Heart left ventricle (tissue), 13 donors: ENCODE measurements at regions not wholly inside any gene's neighbourhood (a gene's known extent, or its start where the extent isn't known, plus 50 kb on each side); places are given as distances from the start of the nearest gene placed in this dataset.

Source experiments
- POLR2A ChIP-seq, 2 donors: fragments of 450-650 bp; IDR thresholded peaks; one replicate each; pipeline ENCODE4 v1.6.1; 2017; ENCODE audit warnings: antibody characterized with exemption in 2 of 2, mild to moderate bottlenecking in 2 of 2, moderate library complexity in 2 of 2
- TF ChIP-seq, protein P1 (sequence below), 12 donors: fragments of 200-600 bp; sonication (generic) in 4 of 12; IDR thresholded peaks; one replicate each; pipeline versions ENCODE4 v1.5.0 to v1.8.0; 2018 to 2022; ENCODE audit warnings: antibody characterized with exemption in 12 of 12, mild to moderate bottlenecking in 5 of 12
- donor health status: ischemic (EF 13 %, LVEDD 7.1; RV severe dilation, severe dysfunction).
- donor health status: DM: no; HTN: yes; CAD: no.
- donor health status: DM: no; HTN: no; CAD: no.
- donor health status: ischemic (EF 25% LVEDD 6.9; RV normal size, moderate dysfunction).
- donor health status: ischemic (EF 25% LVEDD 5.7; RV mildly dilated, moderate dysfunction).
- donor health status: ischemic (EF 35%, LVEDD 5.7; RV mildly dilated, moderate dysfunction).
- donor health status: nonischemic (EF 11% LVEDD 7.7; RV severe dilation, severe dysfunction).
- donor health status: DM: yes; HTN: yes; CAD: no.
- donor health status: PGD.
- donor health status: ischemic (EF 29% LVEDD 5.4; RV normal size, mild dysfunction).
- donor health status: nonischemic (EF 23%, LVEDD 6.1; RV moderate dilation, normal function).

DNA sequence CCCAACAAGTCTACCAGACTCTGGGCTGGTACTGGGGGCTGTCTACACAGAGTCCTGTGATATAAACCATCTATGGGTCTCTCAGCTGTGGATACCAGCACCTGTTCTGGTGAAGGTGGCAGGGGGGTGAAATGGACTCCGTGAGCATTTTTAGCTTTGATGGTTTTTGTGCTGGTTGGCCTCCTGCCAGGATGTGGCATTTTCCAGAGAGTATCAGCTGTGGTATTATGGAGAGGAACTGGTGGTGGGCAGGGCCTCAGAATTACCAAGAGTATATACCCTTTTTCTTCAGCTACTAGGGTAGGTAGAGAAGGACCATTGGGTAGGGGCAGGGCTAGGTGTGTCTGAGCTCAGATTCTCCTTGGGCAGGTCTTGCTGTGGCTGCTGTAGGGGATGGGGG lies 1920.9 kb upstream of the PCDH20 start:
- TF ChIP-seq, protein P1, sequence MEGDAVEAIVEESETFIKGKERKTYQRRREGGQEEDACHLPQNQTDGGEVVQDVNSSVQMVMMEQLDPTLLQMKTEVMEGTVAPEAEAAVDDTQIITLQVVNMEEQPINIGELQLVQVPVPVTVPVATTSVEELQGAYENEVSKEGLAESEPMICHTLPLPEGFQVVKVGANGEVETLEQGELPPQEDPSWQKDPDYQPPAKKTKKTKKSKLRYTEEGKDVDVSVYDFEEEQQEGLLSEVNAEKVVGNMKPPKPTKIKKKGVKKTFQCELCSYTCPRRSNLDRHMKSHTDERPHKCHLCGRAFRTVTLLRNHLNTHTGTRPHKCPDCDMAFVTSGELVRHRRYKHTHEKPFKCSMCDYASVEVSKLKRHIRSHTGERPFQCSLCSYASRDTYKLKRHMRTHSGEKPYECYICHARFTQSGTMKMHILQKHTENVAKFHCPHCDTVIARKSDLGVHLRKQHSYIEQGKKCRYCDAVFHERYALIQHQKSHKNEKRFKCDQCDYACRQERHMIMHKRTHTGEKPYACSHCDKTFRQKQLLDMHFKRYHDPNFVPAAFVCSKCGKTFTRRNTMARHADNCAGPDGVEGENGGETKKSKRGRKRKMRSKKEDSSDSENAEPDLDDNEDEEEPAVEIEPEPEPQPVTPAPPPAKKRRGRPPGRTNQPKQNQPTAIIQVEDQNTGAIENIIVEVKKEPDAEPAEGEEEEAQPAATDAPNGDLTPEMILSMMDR (IDR thresholded peaks at IDR 0.05), result no peak
- no peak for TF ChIP-seq POLR2A (IDR thresholded peaks at IDR 0.05)
